Hematopoietic multipotent progenitor cell treated with erythropoietin and hydrocortisone succinate and interleukin-3 and kit ligand, for 15 days (in vitro differentiated cells): ENCODE measurements at regions not wholly inside any gene's neighbourhood (a gene's known extent, or its start where the extent isn't known, plus 50 kb on each side); places are given as distances from the start of the nearest gene placed in this dataset.

Experiments used
- DNase-seq: peaks from one replicate; pipeline ENCODE4 v3.0.0-alpha.2; 2015; ENCODE audit warnings: low spot score

- DNase-seq, result no peak
These were observed 283.1 kb upstream of the FOXG1 start for GRCh38 chr14:28483506-28483905.

- DNase-seq, result no peak
These were observed 277.9 kb upstream of the FOXG1 start for GRCh38 chr14:28488684-28489083.

- DNase-seq, result no peak
These were observed 273.1 kb upstream of the FOXG1 start for GRCh38 chr14:28493516-28493915.

GRCh38 chr14:28494196-28494595, 272.4 kb upstream of the FOXG1 start:
- no peak for DNase-seq

- no peak for DNase-seq
These were observed 270.2 kb upstream of the FOXG1 start for GRCh38 chr14:28496364-28496763.

GRCh38 chr14:28502517-28502916, 264.1 kb upstream of the FOXG1 start:
- DNase-seq, result no peak

GRCh38 chr14:28515571-28515970, 251.0 kb upstream of the FOXG1 start:
- no peak for DNase-seq

- DNase-seq, result no peak
These were observed 229.7 kb upstream of the FOXG1 start for GRCh38 chr14:28536889-28537288.

- no peak for DNase-seq
These were observed 224.5 kb upstream of the FOXG1 start for GRCh38 chr14:28542040-28542439.

GRCh38 chr14:28565345-28565744, 201.2 kb upstream of the FOXG1 start:
- DNase-seq, result no peak

GRCh38 chr14:28570391-28570790, 196.2 kb upstream of the FOXG1 start:
- no peak for DNase-seq

GRCh38 chr14:28571636-28572035, 195.0 kb upstream of the FOXG1 start:
- no peak for DNase-seq

GRCh38 chr14:28576523-28576922, 190.1 kb upstream of the FOXG1 start:
- no peak for DNase-seq

- no peak for DNase-seq
These were observed 189.4 kb upstream of the FOXG1 start for GRCh38 chr14:28577187-28577586.

GRCh38 chr14:28577711-28578131, 188.9 kb upstream of the FOXG1 start:
- no peak for DNase-seq

- DNase-seq, result no peak
These were observed 181.6 kb upstream of the FOXG1 start for GRCh38 chr14:28584951-28585350.

GRCh38 chr14:28589792-28590191, 176.8 kb upstream of the FOXG1 start:
- DNase-seq, result no peak

GRCh38 chr14:28596391-28596790, 170.2 kb upstream of the FOXG1 start:
- no peak for DNase-seq

- DNase-seq, result no peak
These were observed 167.4 kb upstream of the FOXG1 start for GRCh38 chr14:28599191-28599590.

GRCh38 chr14:28599605-28600004, 167.0 kb upstream of the FOXG1 start:
- no peak for DNase-seq

- no peak for DNase-seq
These were observed 163.0 kb upstream of the FOXG1 start for GRCh38 chr14:28603606-28604005.

- no peak for DNase-seq
These were observed 158.9 kb upstream of the FOXG1 start for GRCh38 chr14:28607661-28608060.

GRCh38 chr14:28608443-28608842, 158.1 kb upstream of the FOXG1 start:
- no peak for DNase-seq

- DNase-seq, result peak; percentile 2
These were observed 157.4 kb upstream of the FOXG1 start for GRCh38 chr14:28608851-28609828.
